Suprapubic skin (tissue), 3 donors: ENCODE measurements at regions not wholly inside any gene's neighbourhood (a gene's known extent, or its start where the extent isn't known, plus 50 kb on each side); places are given as distances from the start of the nearest gene placed in this dataset.

ENCODE experiments used
- EP300 ChIP-seq: sonication (generic); formaldehyde crosslinking; IDR thresholded peaks from one replicate; pipeline ENCODE4 v1.6.1; 2017; ENCODE audit warnings: antibody characterized with exemption
- POLR2A ChIP-seq, 2 donors: fragments of 450-650 bp; IDR thresholded peaks; one replicate each; pipeline ENCODE4 v1.6.1; 2017; ENCODE audit warnings: antibody characterized with exemption in 2 of 2, mild to moderate bottlenecking in 2 of 2, moderate library complexity in 2 of 2
- TF ChIP-seq, protein P1 (sequence below), 2 donors: fragments of 200-600 bp in 1 of 2; fragments of 450-650 bp in 1 of 2; sonication (generic) in 1 of 2; IDR thresholded peaks; one replicate each; pipeline ENCODE4 v1.5.1; 2016 to 2019; ENCODE audit warnings: antibody characterized with exemption in 2 of 2, mild to moderate bottlenecking in 1 of 2, moderate library complexity in 1 of 2

- TF ChIP-seq POLR2A (IDR thresholded peaks at IDR 0.05), result no peak
- TF ChIP-seq, protein P1, sequence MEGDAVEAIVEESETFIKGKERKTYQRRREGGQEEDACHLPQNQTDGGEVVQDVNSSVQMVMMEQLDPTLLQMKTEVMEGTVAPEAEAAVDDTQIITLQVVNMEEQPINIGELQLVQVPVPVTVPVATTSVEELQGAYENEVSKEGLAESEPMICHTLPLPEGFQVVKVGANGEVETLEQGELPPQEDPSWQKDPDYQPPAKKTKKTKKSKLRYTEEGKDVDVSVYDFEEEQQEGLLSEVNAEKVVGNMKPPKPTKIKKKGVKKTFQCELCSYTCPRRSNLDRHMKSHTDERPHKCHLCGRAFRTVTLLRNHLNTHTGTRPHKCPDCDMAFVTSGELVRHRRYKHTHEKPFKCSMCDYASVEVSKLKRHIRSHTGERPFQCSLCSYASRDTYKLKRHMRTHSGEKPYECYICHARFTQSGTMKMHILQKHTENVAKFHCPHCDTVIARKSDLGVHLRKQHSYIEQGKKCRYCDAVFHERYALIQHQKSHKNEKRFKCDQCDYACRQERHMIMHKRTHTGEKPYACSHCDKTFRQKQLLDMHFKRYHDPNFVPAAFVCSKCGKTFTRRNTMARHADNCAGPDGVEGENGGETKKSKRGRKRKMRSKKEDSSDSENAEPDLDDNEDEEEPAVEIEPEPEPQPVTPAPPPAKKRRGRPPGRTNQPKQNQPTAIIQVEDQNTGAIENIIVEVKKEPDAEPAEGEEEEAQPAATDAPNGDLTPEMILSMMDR (IDR thresholded peaks at IDR 0.05), result no peak
- no peak for TF ChIP-seq EP300
Measured at GRCh38 chr18:56487801-56488200, 150.6 kb downstream of the TXNL1 start.
